GM23248 (cell line): ENCODE measurements at regions not wholly inside any gene's neighbourhood (a gene's known extent, or its start where the extent isn't known, plus 50 kb on each side); places are given as distances from the start of the nearest gene placed in this dataset.

Source experiments
- EZH2 ChIP-seq: fragments of 200-600 bp; sonication (generic); IDR thresholded peaks from 2 replicates; pipeline ENCODE4 v1.6.1; 2018; ENCODE audit warnings: antibody characterized with exemption, mild to moderate bottlenecking; ENCODE audit not compliant: insufficient read depth, poor library complexity, severe bottlenecking
- EZH2phosphoT487 ChIP-seq: fragments of 200-600 bp; sonication (generic); IDR thresholded peaks from 2 replicates; pipeline ENCODE4 v1.6.1; 2018; ENCODE audit warnings: antibody characterized with exemption, moderate library complexity, mild to moderate bottlenecking, low read depth; ENCODE audit not compliant: insufficient read depth

GRCh38 chr5:11955331-11955730 is 51.1 kb upstream of the CTNND2 start:
- no peak for TF ChIP-seq EZH2
- TF ChIP-seq EZH2phosphoT487 = no peak
